OCI-LY1 (cell line): ENCODE measurements at regions not wholly inside any gene's neighbourhood (a gene's known extent, or its start where the extent isn't known, plus 50 kb on each side); places are given as distances from the start of the nearest gene placed in this dataset.

ENCODE experiments used
- H2AFZ ChIP-seq: fragments of 200-600 bp; sonication (generic), shearing (Covaris generic); 2 replicates; pipeline ENCODE4 v1.6.0; 2014; ENCODE audit warnings: antibody characterized with exemption, mild to moderate bottlenecking, low read length
- H3F3A ChIP-seq: fragments of 200-600 bp; sonication (generic), shearing (Covaris generic); 2 replicates; pipeline ENCODE4 v1.6.0; 2014; ENCODE audit warnings: mild to moderate bottlenecking, antibody characterized with exemption, low read length, moderate library complexity; ENCODE audit not compliant: insufficient read depth
- H3K27ac ChIP-seq: fragments of 200-600 bp; sonication (generic); 2 replicates; pipeline ENCODE4 v1.5.1; 2014; ENCODE audit warnings: low read length, mixed run types, mild to moderate bottlenecking, low read depth; ENCODE audit not compliant: poor library complexity, severe bottlenecking
- H3K27me3 ChIP-seq: fragments of 200-600 bp; sonication (generic); 2 replicates; pipeline ENCODE4 v1.6.0; 2014; ENCODE audit warnings: antibody characterized with exemption, mild to moderate bottlenecking, low read length, moderate library complexity; ENCODE audit not compliant: insufficient read depth
- H3K36me3 ChIP-seq: fragments of 200-600 bp; sonication (generic); 2 replicates; pipeline ENCODE4 v1.6.1; 2014; ENCODE audit warnings: mild to moderate bottlenecking, antibody characterized with exemption, low read length, moderate library complexity, mixed read lengths; ENCODE audit not compliant: insufficient read depth
- H3K4me1 ChIP-seq: fragments of 200-600 bp; sonication (generic); 2 replicates; pipeline ENCODE4 v1.5.1; 2014; ENCODE audit warnings: mild to moderate bottlenecking, low read length, moderate library complexity; ENCODE audit not compliant: insufficient read depth, severe bottlenecking
- H3K4me2 ChIP-seq: fragments of 200-600 bp; sonication (generic), shearing (Covaris generic); 2 replicates; pipeline ENCODE4 v1.6.1; 2014; ENCODE audit warnings: low read length
- H3K4me3 ChIP-seq: fragments of 200-600 bp; sonication (generic); 2 replicates; pipeline ENCODE4 v1.5.1; 2014; ENCODE audit warnings: low read length, low read depth, mild to moderate bottlenecking, mixed read lengths; ENCODE audit not compliant: poor library complexity, severe bottlenecking
- H3K79me2 ChIP-seq: fragments of 200-600 bp; shearing (Covaris generic); 2 replicates; pipeline ENCODE4 v1.6.1; 2016; ENCODE audit warnings: mixed run types, low read length, mixed read lengths; ENCODE audit not compliant: insufficient read depth
- H3K9ac ChIP-seq: fragments of 200-600 bp; sonication (generic), shearing (Covaris generic); 2 replicates; pipeline ENCODE4 v1.6.1; 2014; ENCODE audit warnings: mild to moderate bottlenecking, low read length, mixed read lengths
- H3K9me2 ChIP-seq: fragments of 200-600 bp; sonication (generic), shearing (Covaris generic); 2 replicates; pipeline ENCODE4 v1.6.1; 2014; ENCODE audit warnings: low read depth, mild to moderate bottlenecking, low read length, mixed read lengths
- H3K9me3 ChIP-seq: fragments of 200-600 bp; shearing (Covaris generic); 2 replicates; pipeline ENCODE4 v1.6.1; 2014; ENCODE audit warnings: low read length, mixed read lengths
- H4K20me1 ChIP-seq: fragments of 200-600 bp; sonication (generic), shearing (Covaris generic); 2 replicates; pipeline ENCODE4 v1.6.0; 2016; ENCODE audit warnings: mild to moderate bottlenecking, low read length; ENCODE audit not compliant: insufficient read depth
- CTCF ChIP-seq: fragments of 200-600 bp; sonication (generic), shearing (Covaris generic); IDR thresholded peaks from 2 replicates; pipeline ENCODE4 v1.5.1; 2017; ENCODE audit warnings: mild to moderate bottlenecking, antibody characterized with exemption, low read length, moderate library complexity, mixed read lengths
- EZH2 ChIP-seq: fragments of 200-600 bp; sonication (generic), shearing (Covaris generic); IDR thresholded peaks from 2 replicates; pipeline ENCODE4 v1.8.0; 2017; ENCODE audit warnings: borderline replicate concordance, mixed run types, mild to moderate bottlenecking, antibody characterized with exemption, low read length, moderate library complexity, mixed read lengths

GRCh38 chr6:56386717-56387116 lies 139.3 kb upstream of the COL21A1 start:
- Histone ChIP-seq H3K9ac (no peak overlapping the region), H3K9me3 (no peaks in the 10 kb centered on the region), H3F3A (no peaks in the 10 kb centered on the region), H4K20me1 (no peaks in the 10 kb centered on the region), H3K9me2 (no peaks in the 10 kb centered on the region), H3K4me1 (no peaks in the 10 kb centered on the region), H3K4me2 (no peak overlapping the region), H3K27ac (no peak overlapping the region), H3K27me3 (no peaks in the 10 kb centered on the region), H3K36me3 (no peaks in the 10 kb centered on the region), H3K79me2 (no peaks in the 10 kb centered on the region), H2AFZ (no peak overlapping the region), H3K4me3 (no peak overlapping the region)
- TF ChIP-seq EZH2 (no peak), CTCF (no peak)

- no peaks in the 10 kb centered on the region for H3K27me3 ChIP-seq
These were observed 138.7 kb upstream of the COL21A1 start for GRCh38 chr6:56385981-56386593.

GRCh38 chr6:56383160-56383559 lies 135.8 kb upstream of the COL21A1 start:
- no peaks in the 10 kb centered on the region for H3K9me3 ChIP-seq
- no peak overlapping the region for H2AFZ ChIP-seq
- H3K4me3 ChIP-seq: no peak overlapping the region
- H3K4me2 ChIP-seq: no peak overlapping the region
- no peaks in the 10 kb centered on the region for H3F3A ChIP-seq
- no peak overlapping the region for H3K9ac ChIP-seq
- H3K9me2 ChIP-seq: no peaks in the 10 kb centered on the region
- H3K4me1 ChIP-seq: no peaks in the 10 kb centered on the region
- H4K20me1 ChIP-seq: no peaks in the 10 kb centered on the region
- H3K27ac ChIP-seq: no peak overlapping the region
- no peaks in the 10 kb centered on the region for H3K27me3 ChIP-seq
- TF ChIP-seq CTCF: no peak
- TF ChIP-seq EZH2: no peak
- no peaks in the 10 kb centered on the region for H3K36me3 ChIP-seq
- H3K79me2 ChIP-seq: no peaks in the 10 kb centered on the region

More at GRCh38 chr6:56385981-56386593, 138.7 kb upstream of the COL21A1 start:
- H3K27ac ChIP-seq: no peak overlapping the region
- no peaks in the 10 kb centered on the region for H3K9me3 ChIP-seq
- H3K79me2 ChIP-seq: no peaks in the 10 kb centered on the region
- no peak overlapping the region for H3K4me3 ChIP-seq
- no peak overlapping the region for H2AFZ ChIP-seq
- no peaks in the 10 kb centered on the region for H4K20me1 ChIP-seq
- H3K36me3 ChIP-seq: no peaks in the 10 kb centered on the region
- H3K9me2 ChIP-seq: no peaks in the 10 kb centered on the region
- no peaks in the 10 kb centered on the region for H3K4me1 ChIP-seq
- no peaks in the 10 kb centered on the region for H3F3A ChIP-seq
- H3K9ac ChIP-seq: no peak overlapping the region
- H3K4me2 ChIP-seq: no peak overlapping the region
- TF ChIP-seq EZH2: no peak
- TF ChIP-seq CTCF: no peak
